HUDEP-2 (cell line): ENCODE measurements at regions not wholly inside any gene's neighbourhood (a gene's known extent, or its start where the extent isn't known, plus 50 kb on each side); places are given as distances from the start of the nearest gene placed in this dataset.

Experiments
- DNase-seq, 76 experiments: peaks; one replicate each; lab custom pipeline; 2025; ENCODE audit not compliant: unreplicated experiment in 76 of 76; lab: John Stamatoyannopoulos, UW

DNA sequence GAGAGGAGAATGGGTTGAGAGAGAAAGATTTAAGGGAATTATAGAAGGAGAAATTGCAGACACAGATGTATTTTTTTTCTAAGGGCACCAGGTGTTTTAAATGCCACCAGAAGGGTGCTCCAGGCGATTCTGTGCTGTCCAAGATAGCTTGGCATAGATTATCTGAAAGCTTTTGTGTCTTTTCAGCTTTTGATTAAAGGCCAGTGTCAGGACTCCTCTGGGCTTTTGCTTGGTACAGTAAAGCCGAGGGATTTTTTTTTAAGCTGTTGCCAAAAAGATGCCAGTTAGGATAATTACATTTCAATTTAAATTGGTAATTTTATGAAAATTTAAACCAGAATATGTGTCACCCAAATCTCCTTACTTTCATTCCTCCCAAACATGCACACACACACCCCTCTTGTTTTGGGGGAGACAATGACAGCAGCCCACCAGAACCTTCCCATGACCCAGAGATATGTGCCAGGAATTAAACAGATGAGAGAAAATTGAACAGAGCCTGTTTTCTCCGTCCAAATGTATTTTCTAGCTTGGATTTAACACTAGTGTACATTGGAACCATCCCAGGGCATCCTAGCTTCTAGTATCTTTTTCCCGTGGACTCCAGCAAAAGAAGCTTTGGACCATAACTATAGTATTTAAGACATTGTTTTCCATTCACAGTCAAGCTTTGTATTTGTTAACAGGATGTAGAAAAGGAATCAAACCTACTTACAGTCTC lies 670.7 kb upstream of the CXADR start:
- no peak for DNase-seq

DNA sequence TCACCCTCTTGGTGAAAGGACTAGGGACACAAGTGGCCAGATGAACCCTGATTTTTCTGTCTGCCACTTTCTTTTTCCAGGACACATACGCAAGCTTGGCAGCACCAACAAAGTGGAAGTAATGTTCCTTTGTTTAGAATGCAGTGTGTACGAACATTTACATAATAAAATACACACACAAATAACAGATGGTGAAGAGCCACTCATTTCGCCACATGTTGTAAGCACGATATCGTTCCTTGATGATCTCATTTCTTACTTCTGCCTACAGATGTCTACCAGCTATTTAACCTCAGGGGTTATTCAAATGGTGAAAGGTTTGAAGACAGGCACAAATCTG lies 670.2 kb upstream of the CXADR start:
- no peak for DNase-seq

DNA sequence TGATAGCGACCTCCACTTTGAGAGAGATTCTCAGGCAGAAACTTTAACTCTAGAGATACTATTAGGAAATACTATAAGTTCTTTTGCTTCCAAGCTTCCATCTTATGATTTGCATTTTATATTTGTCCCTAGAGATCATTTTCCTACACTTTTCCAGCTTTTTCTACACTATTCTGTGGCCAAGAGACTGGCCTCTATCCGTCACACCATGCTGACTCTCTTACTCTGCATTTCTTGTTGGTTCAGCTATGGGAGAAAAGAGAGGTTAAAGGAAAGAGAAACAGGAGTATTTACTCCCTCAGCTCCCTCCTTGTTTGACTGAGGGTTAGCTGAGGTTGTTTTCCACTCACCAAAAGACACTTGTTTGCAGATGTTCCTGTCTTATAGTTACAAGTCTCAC lies 665.6 kb upstream of the CXADR start:
- DNase-seq = no peak

DNA sequence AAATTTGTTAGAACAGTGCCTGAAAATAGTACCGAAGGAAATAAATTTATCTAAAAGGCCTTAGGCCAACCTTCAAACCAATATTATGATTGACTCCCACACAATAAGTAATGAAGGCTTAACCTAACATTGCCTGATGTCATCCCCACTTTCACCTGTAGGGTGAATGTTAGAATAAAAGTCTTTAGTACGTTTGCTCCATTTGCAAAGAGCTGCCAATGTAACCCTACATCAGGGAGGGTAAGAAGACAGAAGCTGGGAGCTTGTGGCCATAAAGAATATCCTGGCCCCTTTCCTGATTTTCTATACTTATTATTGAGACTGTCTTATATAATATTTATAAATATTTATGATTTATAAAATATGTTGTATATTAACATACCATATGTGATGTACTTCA lies 661.8 kb upstream of the CXADR start:
- no peak for DNase-seq

DNA sequence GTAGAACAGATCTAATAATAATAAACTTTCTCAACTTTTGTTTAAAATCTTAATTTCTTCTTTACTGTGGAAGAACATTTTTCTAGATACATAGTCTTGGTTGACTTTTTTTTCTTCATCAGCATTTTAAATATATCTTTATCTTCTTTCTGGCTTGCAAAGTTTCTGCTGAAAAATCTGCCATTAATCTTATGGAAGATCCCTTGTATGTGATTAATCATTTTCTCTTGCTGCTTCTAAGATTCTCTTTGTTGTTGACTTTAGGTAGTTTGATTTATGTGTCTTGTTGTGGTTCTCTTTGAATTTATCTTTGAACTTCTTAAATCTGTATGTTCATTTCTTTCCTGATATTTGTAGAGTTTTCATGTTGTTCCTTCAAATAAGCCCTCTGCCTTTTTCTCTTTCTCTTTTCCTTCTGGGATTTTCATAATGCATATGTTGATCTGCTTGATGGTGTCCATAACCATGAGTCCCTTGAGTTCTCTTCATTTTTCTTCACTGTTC lies 657.6 kb upstream of the CXADR start:
- no peak for DNase-seq

DNA sequence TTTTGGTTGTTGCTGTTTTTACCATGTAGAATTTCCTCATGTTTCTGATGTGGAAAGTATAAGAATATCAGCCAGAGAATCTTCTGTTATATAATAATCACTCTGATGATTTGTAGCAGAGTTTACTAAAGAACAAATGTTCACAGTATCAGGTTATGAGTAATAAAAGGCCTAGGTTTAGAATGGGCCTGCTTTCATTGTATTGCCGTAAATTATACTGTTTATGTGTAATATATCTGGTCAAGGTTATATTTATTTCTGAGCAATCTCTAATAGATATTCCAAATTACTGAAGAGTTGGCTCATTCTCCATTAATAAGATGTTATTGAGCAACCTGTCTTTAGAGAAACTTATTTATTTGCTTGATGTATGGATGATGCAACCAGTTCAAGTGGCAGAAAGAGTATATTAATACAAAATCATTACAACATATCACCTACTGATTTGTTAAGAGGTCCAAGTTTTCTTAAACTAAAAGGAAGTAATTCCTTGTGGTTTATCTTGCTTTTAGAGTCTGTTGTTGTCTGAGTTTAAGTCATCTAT lies 649.4 kb upstream of the CXADR start:
- DNase-seq = no peak

DNA sequence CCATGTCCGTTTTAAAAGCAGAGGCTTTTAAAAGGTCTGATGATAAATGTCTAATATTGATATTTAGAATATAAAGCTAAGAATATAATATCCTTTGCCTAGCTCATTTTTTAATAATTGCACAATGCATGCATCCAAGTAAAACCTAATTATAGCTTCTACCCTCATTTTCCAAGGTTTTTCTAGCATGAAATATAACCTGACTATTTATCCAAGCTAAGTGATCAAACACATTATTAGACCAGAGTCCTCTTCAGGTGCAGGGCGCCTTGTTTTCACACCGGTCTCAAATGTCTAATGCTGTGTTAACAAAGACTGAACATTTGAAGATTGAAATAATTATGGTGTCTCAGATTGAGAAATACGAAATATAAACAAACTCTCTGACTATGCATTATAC lies 648.9 kb upstream of the CXADR start:
- no peak for DNase-seq

DNA sequence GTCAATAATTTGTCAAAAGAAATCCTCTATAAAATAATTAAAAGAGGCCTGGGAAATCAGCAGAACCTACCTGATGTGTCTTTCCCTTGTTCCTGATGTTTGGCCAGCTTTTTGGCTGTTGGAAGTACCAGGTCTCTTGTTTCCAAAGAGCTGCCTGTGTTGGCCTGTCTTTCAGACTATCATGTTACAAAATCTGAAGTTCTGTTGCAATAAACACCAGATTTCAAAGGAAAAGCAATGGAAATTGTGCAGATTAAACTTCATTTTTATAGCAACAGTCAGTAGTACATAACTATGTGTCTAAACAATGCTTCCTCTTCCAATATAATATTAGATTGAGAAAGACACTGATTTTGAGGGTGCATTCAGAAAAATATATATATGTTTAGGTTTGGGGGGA lies 647.2 kb upstream of the CXADR start:
- no peak for DNase-seq

DNA sequence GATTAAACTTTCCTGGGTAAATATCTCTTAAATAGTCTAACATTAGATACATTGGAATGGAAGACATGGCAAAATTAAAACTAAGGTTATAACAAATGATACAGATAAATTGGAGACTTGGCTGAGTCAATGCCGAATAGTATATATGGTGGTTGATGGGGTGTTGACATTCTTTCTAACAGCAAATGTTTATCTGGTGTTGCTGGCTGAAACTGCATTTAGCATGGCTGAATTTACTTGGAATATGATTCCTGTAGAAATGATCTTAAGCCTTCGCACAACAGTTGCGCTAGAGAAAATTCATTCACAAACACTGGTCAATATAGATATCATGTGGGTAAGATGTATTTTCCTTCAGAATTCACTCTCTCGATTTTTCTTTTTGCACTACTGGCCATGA lies 646.0 kb upstream of the CXADR start:
- DNase-seq = no peak

DNA sequence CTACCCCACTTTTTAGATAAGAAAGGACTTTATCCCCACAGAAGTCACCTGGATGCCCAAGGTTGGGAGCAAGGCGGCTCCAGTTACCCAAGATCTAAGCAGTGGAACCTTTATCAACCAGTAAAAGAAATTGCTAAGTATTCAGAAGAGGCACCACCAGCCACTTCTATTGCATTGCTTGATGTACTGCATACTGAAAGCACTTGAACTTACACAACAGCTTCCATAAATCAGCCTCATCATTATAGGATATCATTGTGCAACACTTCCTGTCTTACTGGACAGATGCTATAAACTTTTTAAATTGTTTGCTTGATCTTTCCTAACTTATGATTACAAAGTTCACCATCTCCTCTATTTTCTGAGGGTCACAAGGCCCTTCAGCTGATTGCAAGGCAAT lies 642.7 kb upstream of the CXADR start:
- DNase-seq = no peak

DNA sequence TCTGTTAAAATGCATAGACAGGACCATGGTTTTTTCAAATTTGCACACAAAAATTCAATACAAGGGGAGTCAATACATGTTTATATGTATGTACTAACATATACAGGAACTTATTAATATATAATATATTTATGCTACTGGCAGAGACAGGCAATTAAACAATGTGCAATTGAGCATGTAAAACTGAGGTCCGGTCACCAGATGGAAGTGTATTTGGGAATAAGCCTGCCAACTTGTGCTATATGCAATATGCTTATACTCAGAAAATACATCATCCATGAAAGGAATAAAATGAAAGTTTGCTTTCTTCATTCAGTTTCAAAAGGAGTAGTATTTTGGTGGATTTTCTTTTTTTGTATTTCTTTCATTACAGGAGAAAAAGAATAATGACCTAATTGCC lies 640.2 kb upstream of the CXADR start:
- no peak for DNase-seq

DNA sequence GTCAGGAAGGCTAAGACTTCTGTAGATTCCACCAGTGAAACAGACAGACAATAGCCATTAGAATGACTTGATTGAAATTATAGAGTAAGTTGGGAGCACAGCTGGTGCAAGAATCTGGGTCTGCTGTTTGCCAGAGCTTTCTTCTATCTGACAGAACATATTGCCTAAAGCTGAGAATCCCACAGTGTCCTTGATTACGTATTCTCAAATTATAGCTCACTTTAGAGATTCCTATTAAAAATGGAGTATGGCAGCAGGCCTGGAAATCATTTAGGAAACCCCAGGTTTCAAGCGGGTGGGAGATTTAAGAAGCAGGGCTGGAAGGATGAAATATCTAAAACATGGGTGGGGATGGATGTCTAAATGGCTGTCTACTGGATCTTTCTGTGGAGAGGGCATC lies 639.7 kb upstream of the CXADR start:
- DNase-seq = no peak

DNA sequence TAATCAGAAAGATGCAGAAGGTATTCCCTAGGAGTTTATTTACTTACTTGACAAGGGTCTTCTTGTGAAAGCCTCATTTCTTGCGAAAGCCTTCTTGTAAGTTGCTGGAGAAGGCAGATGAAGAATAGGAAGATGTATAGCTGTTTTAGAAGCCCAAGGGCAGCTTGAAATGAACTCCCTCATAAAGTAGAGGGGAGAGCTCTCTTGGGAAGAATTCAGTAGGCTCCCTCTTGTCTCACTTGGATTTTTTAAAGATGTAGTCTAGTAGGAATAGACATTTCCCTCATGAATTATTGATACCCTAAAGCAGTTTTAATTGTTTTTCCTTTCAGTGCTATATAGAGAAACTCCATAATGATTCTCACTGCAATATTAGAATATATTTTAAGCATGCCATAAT lies 639.2 kb upstream of the CXADR start:
- no peak for DNase-seq

DNA sequence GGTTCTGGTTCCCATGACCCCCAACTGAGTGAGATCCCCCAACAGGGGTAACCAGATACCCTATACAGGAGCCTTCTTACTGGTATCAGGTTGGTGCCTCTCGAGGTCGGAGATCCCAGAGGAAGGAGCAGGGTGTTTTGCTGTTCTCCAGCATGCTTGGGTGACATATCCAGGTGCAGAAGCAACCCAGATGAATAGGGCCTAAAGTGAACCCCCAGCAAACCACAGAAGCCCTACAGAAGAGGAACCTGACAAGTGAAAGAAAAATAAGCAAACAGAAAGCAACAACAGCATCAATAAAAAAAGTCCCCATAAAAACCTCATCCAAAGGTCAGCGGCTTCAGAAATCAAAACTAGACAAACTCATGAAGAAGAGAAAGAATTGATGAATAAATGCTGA lies 633.4 kb upstream of the CXADR start:
- no peak for DNase-seq

DNA sequence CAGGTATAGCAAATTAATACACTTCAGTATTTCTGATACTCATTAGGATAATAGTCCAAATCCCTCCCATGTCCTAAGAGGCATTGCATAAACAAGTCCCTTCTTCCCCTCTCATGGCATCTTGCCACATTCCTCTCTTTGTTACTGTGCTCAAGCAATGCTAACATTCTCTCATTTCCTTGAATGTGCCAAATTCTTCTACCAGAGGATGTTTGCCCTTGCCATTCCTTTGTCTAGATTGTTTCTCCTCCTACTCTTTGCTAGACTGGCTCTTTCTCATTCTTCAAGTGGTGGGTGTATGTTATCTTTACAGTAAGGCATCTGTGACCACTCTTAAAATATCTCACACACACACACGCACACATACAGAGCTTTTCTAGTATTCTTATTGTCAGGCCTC lies 621.0 kb upstream of the CXADR start:
- DNase-seq = no peak

DNA sequence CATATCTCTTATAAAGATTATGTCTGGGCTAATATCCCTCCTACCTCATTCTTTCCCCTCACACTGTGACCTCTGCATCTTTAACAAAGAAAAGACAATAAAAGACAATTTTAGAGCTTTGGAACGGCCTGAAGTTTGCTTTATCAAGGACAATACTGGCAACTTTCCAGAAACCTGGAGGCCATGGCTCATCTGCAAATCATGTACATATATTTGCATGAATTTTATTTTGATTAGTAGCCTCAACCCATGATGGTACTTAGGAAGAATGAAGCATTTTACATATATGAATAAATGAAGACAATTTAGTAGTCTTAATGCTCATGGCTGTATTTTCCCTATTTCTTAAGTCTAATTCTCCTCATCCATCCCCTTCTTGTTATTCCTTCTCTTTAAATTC lies 612.2 kb upstream of the CXADR start:
- DNase-seq = no peak

DNA sequence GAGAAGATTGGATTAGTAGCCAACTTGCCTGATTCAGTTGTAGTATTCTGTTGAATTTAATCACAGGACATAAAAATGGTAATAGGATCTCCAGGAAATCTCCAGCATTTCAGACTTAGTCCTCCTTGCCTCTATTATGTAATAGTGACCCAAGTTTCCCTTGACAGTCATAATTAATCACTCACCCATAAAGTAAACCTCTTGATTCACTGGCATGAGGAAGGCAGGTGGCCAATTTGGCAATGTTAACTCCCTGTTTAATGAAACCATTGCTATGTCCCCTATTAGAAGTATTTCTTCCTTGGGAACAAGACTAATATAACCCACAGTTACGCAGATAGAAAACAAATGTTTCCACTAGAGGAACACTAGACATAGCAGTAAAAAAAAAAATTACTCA lies 604.8 kb upstream of the CXADR start:
- no peak for DNase-seq

DNA sequence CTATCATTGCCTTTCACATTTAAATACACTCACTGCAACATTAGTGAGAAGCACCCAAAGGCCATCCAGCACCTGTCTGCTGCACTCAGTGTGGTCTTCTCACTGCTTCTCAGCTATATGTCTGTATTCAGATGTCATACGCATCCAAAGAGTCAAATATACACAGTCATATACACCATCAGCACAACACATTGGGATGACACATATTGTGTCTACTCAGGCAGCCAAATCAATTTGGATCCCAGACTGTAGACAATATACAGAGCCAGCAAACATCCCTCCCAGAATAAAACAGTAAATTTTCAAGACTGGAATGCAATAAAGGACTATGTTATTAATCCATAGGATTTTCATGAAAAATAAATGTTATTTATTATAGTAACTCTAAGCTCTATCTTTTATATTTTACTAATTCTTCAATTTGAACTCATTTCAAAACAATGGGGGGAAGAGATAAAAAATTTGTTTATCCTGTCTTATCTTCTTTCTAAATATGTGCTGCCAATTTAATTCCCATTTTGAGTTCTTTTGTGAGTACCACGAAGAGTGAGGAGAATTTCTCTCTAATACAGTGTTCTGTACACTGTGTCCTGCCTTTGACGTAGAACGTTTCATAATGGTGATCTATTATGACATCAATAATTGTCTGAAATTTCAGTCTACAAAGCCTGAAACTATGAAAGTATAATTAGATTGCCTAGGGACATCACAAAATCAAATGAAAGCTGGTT lies 602.2 kb upstream of the CXADR start:
- no peak for DNase-seq

DNA sequence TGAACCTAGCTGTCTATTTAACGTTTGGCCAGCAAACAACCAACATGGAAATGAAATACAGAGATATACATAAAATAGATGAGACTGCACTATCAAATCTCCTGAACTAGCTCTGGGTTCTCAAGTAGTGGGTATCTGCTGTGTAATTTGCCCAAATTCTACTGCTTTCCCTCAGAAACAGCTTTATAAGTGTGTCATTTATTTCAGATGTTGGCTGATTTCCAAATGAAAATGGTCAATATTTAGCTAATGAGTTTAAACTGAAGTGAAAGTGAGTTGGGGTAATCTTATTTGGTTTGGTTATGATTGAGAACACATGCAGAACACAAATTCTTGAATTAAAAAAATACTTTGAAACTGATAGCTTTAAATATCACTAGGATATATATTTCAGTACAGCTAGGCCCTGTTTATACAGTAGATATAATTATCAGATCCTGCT lies 601.7 kb upstream of the CXADR start:
- no peak for DNase-seq

DNA sequence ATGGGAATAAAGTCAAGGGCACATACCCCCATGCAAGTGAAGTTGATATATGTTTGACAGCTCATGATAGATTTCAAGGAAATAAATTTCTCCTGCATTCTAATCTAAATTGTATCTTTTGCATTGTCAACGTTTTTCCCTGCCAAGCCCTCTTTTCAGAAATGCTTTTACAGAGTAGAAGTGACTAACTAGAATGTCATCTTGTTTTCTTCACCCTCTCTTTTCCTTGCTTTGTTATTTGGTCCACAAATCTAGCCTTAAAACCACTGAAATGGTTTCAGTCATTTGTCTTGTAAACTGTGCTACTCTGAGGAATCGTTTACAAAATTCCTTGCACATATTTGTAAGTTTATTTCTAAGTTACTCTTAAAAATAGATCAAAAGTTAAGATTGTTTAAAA lies 600.8 kb upstream of the CXADR start:
- DNase-seq = no peak

DNA sequence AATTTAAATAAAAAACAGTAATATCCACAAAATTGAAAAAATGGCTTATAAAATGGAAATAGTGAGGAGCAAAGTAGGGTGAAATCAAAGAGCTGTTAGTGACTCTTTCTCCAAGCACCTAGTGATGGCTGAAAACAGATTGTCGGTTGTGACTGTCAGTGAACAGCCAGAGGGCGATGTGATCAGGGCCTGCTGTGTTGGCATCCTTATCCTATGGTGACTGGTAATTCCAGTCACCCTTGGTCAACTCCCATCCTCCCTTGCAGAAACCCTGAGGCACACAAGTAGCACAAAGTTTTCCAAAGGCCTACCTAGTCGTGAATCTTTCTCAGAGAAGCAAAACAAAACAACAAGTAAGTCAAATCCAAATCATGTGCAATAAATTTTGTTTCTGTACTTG lies 599.8 kb upstream of the CXADR start:
- DNase-seq = peak in 5 of 76 experiments; percentile 12 to 29 (median 25)

DNA sequence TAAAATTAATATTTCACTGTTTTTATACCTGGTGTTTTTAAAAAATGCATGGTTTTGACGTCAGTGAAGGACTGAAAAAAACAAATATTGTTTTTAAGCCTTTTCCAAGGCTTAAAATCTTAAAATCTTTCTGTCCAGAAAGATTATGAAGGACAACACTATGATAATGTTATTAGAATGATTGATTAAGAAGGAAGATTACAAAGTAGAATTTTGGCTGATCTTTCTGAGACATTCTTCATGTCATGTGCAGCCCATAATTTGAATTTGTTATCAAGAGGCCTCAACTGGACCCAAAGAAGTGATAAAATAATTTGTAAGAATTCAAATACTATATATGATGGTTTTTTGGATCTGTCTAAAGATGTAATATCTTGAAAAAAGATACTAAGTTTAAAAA lies 584.4 kb upstream of the CXADR start:
- no peak for DNase-seq
